ENCODE measurements at regions not wholly inside any gene's neighbourhood (a gene's known extent, or its start where the extent isn't known, plus 50 kb on each side); places are given as distances from the start of the nearest gene placed in this dataset.
"Not testable (repeated sequence)": the region's sequence is repeated elsewhere in the genome, so short reads cannot be mapped to it uniquely, and the experiment has no call there.

DNA sequence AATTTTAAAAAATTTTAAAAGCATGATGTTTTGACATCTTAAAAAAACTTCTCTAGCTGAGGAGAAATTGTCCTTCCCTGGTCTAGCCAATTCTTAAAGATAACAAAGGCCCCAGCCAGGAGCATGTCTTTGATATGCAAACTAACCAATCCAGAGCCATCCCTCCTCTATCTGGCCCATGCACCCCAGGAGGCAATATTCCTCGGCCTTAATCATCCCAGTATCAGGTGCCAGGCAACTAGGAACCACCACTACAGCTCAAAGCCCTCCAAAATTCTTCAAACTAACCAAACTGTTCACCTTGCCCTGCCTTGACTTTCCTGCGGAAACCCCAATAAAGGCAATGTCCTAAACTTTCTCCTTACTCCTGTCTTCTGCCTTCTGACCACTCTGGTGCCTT lies 97.8 kb upstream of the USP9X start:
- no peak for DNase-seq
- no peak for ATAC-seq
- H3K9me3 ChIP-seq, result peaks cover 0 to 7% (median 0%) of the 10 kb centered on the region in 11 donors
- no peak overlapping the region for H3K27ac ChIP-seq
- H3K27me3 ChIP-seq, result peaks cover 0 to 25% (median 0%) of the 10 kb centered on the region in 7 donors
- no peaks in the 10 kb centered on the region for H3K36me3 ChIP-seq
- no peaks in the 10 kb centered on the region for H3K4me1 ChIP-seq
- H3K4me3 ChIP-seq, result no peak overlapping the region
- WGBS, 2 donors, result 78 to 79% methylated on average over 2 of the region's 2 CpGs
- TF ChIP-seq, protein P1, sequence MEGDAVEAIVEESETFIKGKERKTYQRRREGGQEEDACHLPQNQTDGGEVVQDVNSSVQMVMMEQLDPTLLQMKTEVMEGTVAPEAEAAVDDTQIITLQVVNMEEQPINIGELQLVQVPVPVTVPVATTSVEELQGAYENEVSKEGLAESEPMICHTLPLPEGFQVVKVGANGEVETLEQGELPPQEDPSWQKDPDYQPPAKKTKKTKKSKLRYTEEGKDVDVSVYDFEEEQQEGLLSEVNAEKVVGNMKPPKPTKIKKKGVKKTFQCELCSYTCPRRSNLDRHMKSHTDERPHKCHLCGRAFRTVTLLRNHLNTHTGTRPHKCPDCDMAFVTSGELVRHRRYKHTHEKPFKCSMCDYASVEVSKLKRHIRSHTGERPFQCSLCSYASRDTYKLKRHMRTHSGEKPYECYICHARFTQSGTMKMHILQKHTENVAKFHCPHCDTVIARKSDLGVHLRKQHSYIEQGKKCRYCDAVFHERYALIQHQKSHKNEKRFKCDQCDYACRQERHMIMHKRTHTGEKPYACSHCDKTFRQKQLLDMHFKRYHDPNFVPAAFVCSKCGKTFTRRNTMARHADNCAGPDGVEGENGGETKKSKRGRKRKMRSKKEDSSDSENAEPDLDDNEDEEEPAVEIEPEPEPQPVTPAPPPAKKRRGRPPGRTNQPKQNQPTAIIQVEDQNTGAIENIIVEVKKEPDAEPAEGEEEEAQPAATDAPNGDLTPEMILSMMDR (IDR thresholded peaks at IDR 0.05), result no peak
- intact Hi-C loops (cut with DNase I), result no loop called here

DNA sequence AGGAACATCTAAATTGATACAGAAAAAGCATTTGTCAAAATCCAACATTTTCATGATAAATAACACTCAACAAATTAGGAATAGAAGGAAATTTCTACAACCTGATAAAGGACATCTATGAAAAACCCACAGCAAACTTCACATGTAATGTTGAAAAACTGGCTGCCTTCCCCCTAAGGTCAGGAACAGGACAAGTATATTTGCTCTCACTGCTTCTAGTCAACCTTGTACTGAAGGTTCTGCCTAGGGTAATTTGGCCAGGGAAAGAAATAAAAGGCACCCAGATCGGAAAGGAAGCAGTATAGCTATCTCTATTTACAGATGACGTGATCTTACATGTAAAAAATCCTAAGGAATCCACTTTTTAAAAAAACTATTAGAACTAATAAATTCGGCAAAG lies 97.1 kb upstream of the USP9X start:
- Histone ChIP-seq H3K27me3 (peaks cover 0 to 22% (median 0%) of the 10 kb centered on the region in 7 donors), H3K27ac (no peak overlapping the region), H3K9me3 (peaks cover 0 to 7% (median 0%) of the 10 kb centered on the region in 11 donors), H3K4me3 (no peak overlapping the region), H3K36me3 (no peaks in the 10 kb centered on the region), H3K4me1 (no peaks in the 10 kb centered on the region)
- intact Hi-C loops (cut with DNase I), result no loop called here
- no peak for ATAC-seq
- TF ChIP-seq, protein P1 (IDR thresholded peaks at IDR 0.05), result no peak
- WGBS, 2 donors, result 98 to 99% methylated on average over 3 of the region's 3 CpGs
- no peak for DNase-seq

DNA sequence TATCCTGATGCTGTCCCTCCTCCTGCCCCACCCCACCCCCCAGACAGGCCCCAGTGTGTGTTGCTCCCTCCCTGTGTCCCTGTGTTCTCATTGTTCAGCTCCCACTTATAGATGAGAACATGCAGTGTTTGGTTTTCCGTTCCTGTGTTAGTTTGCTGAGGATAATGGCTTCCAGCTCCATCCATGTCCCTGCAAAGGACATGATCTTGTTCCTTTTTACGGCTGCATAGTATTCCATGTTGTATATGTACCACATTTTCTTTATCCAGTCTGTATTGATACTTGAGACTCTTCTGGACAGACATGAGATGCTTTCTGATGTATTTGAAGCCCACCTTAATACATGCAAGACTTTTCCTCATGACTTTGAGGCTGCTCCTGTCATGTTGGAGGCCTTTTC lies 91.8 kb upstream of the USP9X start:
- DNase-seq; H3K4me1 ChIP-seq; H3K36me3 ChIP-seq; H3K9me3 ChIP-seq; H3K27ac ChIP-seq; H3K4me3 ChIP-seq; ATAC-seq; intact Hi-C loops (cut with DNase I): not testable (repeated sequence)
- H3K27me3 ChIP-seq, result peaks cover 0 to 23% (median 0%) of the 10 kb centered on the region in 7 donors
- WGBS, 2 donors, result 90 to 97% methylated on average over 2 of the region's 2 CpGs

DNA sequence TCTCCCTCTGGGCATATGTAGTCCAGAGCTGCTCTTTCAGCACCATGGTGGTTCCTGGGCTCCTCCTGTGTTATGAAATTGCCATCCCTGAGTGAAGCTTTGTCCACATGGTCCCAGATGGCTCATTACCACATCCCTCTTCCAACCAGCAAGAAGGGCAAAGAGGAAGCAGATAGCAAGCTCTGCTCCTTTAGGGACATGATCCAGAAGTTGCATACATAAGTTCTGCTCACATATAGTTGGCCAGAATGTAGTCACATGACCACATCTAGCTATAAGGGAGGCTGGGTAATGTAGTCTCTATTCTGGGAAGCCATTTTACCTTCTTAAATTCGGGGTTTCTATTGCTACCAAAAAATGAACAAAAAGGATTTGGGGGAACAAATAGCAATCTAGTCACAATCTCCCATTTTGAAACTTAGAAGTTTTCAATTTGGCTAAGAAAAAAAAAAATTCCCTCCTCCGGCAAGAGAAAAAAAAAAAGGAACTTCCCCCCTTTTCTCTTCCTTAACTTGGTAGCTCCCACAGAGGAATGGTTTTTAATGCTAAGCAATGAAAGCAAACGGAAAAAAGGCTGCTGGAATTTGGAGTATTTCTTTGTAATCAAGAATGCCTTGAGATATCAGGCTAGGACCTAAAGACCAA lies 88.2 kb upstream of the USP9X start:
- Histone ChIP-seq H3K27ac (peak overlapping the region in 1 of 10 donors; percentile 54), H3K9me3 (no peaks in the 10 kb centered on the region), H3K4me1 (no peaks in the 10 kb centered on the region), H3K36me3 (no peaks in the 10 kb centered on the region), H3K4me3 (peak overlapping the region in 2 of 10 donors; percentile 5 to 42), H3K27me3 (peaks cover 0 to 17% (median 0%) of the 10 kb centered on the region in 7 donors)
- DNase-seq (peak in 1 of 2 donors; percentile 4), ATAC-seq (peak; percentile 74 to 94 (median 84))
- WGBS, 2 donors, result 11 to 24% methylated on average over 3 of the region's 3 CpGs
- TF ChIP-seq, protein P1 (IDR thresholded peaks at IDR 0.05), result no peak
- intact Hi-C loops (cut with DNase I), result no loop called here

DNA sequence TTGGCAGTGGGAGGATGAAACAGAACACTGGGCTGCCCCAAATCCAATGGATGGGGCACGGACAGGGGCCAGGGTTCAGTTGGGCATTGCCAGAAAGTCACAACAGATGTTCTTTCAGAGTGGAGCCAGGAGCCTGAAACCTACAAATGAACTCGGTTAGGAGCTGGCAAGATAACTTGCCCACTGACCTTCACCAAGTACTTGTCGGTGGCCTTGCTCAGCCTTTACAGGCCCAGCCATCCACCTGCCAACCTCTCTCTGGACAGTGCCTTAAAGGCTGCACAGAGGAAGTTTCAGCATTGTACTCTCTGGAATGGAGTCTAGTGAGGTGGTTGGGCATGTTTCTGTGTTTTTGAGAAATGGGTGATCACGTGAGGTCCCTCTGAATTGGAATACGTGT lies 87.1 kb upstream of the USP9X start:
- DNase-seq, result no peak
- no peak for ATAC-seq
- TF ChIP-seq, protein P1 (IDR thresholded peaks at IDR 0.05), result no peak
- intact Hi-C loops (cut with DNase I), result no loop called here
- Histone ChIP-seq H3K36me3 (no peaks in the 10 kb centered on the region), H3K4me1 (no peaks in the 10 kb centered on the region), H3K27me3 (peaks cover 0 to 26% (median 0%) of the 10 kb centered on the region in 7 donors), H3K27ac (no peak overlapping the region), H3K9me3 (no peaks in the 10 kb centered on the region), H3K4me3 (no peak overlapping the region)
- 78 to 85% methylated on average over 5 of the region's 5 CpGs for WGBS, 2 donors

All from heart right ventricle (tissue), 16 donors.